LNCAP (cell line): ENCODE measurements at regions not wholly inside any gene's neighbourhood (a gene's known extent, or its start where the extent isn't known, plus 50 kb on each side); places are given as distances from the start of the nearest gene placed in this dataset.

Source experiments
- TF ChIP-seq, protein P1 (sequence below): fragments of 450-650 bp; IDR thresholded peaks from 2 replicates; pipeline ENCODE4 v1.5.1; 2017; ENCODE audit warnings: mild to moderate bottlenecking

DNA sequence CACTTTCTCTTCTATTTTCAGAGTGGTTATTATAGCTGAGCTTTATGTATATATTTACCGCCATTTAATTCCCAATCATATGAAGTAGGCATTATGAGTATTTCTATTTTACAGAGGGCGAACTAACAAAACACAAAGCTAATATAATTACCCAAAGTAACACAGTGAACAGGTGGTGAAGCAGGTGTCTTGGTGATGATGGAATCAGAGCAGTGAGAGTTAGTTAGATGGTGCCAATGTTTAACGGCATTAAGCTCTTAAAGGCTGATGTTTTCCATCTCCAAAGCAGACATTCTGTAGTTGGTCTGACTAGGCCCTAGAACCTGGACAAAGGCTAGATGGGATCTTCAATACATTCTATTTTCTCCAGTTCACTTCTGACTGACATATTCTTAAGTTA is 551.1 kb upstream of the SYNCRIP start:
- TF ChIP-seq, protein P1, sequence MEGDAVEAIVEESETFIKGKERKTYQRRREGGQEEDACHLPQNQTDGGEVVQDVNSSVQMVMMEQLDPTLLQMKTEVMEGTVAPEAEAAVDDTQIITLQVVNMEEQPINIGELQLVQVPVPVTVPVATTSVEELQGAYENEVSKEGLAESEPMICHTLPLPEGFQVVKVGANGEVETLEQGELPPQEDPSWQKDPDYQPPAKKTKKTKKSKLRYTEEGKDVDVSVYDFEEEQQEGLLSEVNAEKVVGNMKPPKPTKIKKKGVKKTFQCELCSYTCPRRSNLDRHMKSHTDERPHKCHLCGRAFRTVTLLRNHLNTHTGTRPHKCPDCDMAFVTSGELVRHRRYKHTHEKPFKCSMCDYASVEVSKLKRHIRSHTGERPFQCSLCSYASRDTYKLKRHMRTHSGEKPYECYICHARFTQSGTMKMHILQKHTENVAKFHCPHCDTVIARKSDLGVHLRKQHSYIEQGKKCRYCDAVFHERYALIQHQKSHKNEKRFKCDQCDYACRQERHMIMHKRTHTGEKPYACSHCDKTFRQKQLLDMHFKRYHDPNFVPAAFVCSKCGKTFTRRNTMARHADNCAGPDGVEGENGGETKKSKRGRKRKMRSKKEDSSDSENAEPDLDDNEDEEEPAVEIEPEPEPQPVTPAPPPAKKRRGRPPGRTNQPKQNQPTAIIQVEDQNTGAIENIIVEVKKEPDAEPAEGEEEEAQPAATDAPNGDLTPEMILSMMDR = no peak

- TF ChIP-seq, protein P1 = peak; percentile 52; the same call in 1 of the 2 replicates
Measured at GRCh38 chr6:86192123-86192522, 549.4 kb upstream of the SYNCRIP start.

DNA sequence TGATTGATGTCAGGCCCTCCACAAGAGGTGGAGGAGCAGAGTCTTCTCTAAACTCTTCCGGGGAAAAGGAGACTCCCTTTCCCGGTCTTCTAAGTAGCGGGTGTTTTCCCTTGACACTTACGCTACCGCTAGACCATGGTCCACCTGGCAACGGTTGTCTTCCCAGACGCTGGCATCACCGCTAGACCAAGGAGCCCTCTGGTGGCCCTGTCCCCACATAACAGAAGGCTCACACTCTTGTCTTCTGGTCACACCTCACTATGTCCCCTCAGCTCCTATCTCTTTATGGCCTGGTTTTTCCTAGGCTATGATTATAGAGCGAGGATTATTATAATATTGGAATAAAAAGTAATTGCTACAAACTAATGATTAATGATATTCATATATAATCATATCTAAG is 532.5 kb upstream of the SYNCRIP start:
- TF ChIP-seq, protein P1 = peak; percentile 50; the same call in 1 of the 2 replicates

GRCh38 chr6:86154852-86155251 is 512.2 kb upstream of the SYNCRIP start:
- TF ChIP-seq, protein P1 = no peak

GRCh38 chr6:86153521-86153920 is 510.8 kb upstream of the SYNCRIP start:
- TF ChIP-seq, protein P1 = no peak

- TF ChIP-seq, protein P1 = no peak
Measured at GRCh38 chr6:86152546-86152945, 509.9 kb upstream of the SYNCRIP start.

GRCh38 chr6:86148586-86148985 is 505.9 kb upstream of the SYNCRIP start:
- TF ChIP-seq, protein P1 = no peak

GRCh38 chr6:86147859-86148258 is 505.2 kb upstream of the SYNCRIP start:
- TF ChIP-seq, protein P1 = no peak
